Breast epithelium (tissue), 3 donors: ENCODE measurements at regions not wholly inside any gene's neighbourhood (a gene's known extent, or its start where the extent isn't known, plus 50 kb on each side); places are given as distances from the start of the nearest gene placed in this dataset.

Experiments
- CTCF ChIP-seq, 3 donors: fragments of 450-650 bp; IDR thresholded peaks; one replicate each; pipeline ENCODE4 v1.5.1; 2016 to 2017; ENCODE audit warnings: antibody characterized with exemption in 3 of 3, mild to moderate bottlenecking in 3 of 3, moderate library complexity in 3 of 3
- POLR2A ChIP-seq: fragments of 450-650 bp; IDR thresholded peaks from one replicate; pipeline ENCODE4 v1.6.1; 2016; ENCODE audit warnings: antibody characterized with exemption, mild to moderate bottlenecking, moderate library complexity
- POLR2AphosphoS5 ChIP-seq, 3 donors: sonication (generic); formaldehyde crosslinking; IDR thresholded peaks; one replicate each; pipeline ENCODE4 v1.6.1; 2017; ENCODE audit warnings: antibody characterized with exemption in 3 of 3

GRCh38 chr2:118320196-118320595 lies 231.9 kb downstream of the INSIG2 start:
- TF ChIP-seq CTCF (IDR thresholded peaks at IDR 0.05) (no peak), POLR2A (no peak), POLR2AphosphoS5 (IDR thresholded peaks at IDR 0.05) (no peak)
